ENCODE measurements at regions not wholly inside any gene's neighbourhood (a gene's known extent, or its start where the extent isn't known, plus 50 kb on each side); places are given as distances from the start of the nearest gene placed in this dataset.
"Not testable (repeated sequence)": the region's sequence is repeated elsewhere in the genome, so short reads cannot be mapped to it uniquely, and the experiment has no call there.

GRCh38 chr5:8731110-8731509 is 814.8 kb downstream of the SEMA5A start:
- not testable (repeated sequence) for DNase-seq

- no peak for DNase-seq
Measured at GRCh38 chr5:8740595-8740994, 805.3 kb downstream of the SEMA5A start.

GRCh38 chr5:8749556-8749955 is 796.3 kb downstream of the SEMA5A start:
- DNase-seq = no peak

GRCh38 chr5:8750100-8750499 is 795.8 kb downstream of the SEMA5A start:
- no peak for DNase-seq

- DNase-seq = no peak
Measured at GRCh38 chr5:8751971-8752370, 793.9 kb downstream of the SEMA5A start.

GRCh38 chr5:8752595-8752994 is 793.3 kb downstream of the SEMA5A start:
- DNase-seq = no peak

- no peak for DNase-seq
Measured at GRCh38 chr5:8756498-8757084, 789.3 kb downstream of the SEMA5A start.

GRCh38 chr5:8765886-8766285 is 780.0 kb downstream of the SEMA5A start:
- DNase-seq = no peak

- no peak for DNase-seq
Measured at GRCh38 chr5:8766448-8766847, 779.4 kb downstream of the SEMA5A start.

- no peak for DNase-seq
Measured at GRCh38 chr5:8767111-8767510, 778.8 kb downstream of the SEMA5A start.

- no peak for DNase-seq
Measured at GRCh38 chr5:8767746-8768145, 778.1 kb downstream of the SEMA5A start.

GRCh38 chr5:8769631-8770030 is 776.2 kb downstream of the SEMA5A start:
- no peak for DNase-seq

- DNase-seq = no peak
Measured at GRCh38 chr5:8770431-8770830, 775.4 kb downstream of the SEMA5A start.

- no peak for DNase-seq
Measured at GRCh38 chr5:8773046-8773615, 772.7 kb downstream of the SEMA5A start.

GRCh38 chr5:8784692-8785091 is 761.2 kb downstream of the SEMA5A start:
- DNase-seq = no peak

- no peak for DNase-seq
Measured at GRCh38 chr5:8788246-8788645, 757.6 kb downstream of the SEMA5A start.

GRCh38 chr5:8805653-8806052 is 740.2 kb downstream of the SEMA5A start:
- DNase-seq = no peak

- DNase-seq = no peak
Measured at GRCh38 chr5:8807636-8808035, 738.2 kb downstream of the SEMA5A start.

GRCh38 chr5:8811581-8811980 is 734.3 kb downstream of the SEMA5A start:
- DNase-seq = no peak

GRCh38 chr5:8813180-8813579 is 732.7 kb downstream of the SEMA5A start:
- no peak for DNase-seq

- DNase-seq = no peak
Measured at GRCh38 chr5:8814105-8814504, 731.8 kb downstream of the SEMA5A start.

- no peak for DNase-seq
Measured at GRCh38 chr5:8824371-8824770, 721.5 kb downstream of the SEMA5A start.

GRCh38 chr5:8825139-8825757 is 720.6 kb downstream of the SEMA5A start:
- no peak for DNase-seq

GRCh38 chr5:8826508-8826907 is 719.4 kb downstream of the SEMA5A start:
- DNase-seq = no peak

- DNase-seq = no peak
Measured at GRCh38 chr5:8827696-8828095, 718.2 kb downstream of the SEMA5A start.
